Peyer's patch (tissue), 4 donors: ENCODE measurements at regions not wholly inside any gene's neighbourhood (a gene's known extent, or its start where the extent isn't known, plus 50 kb on each side); places are given as distances from the start of the nearest gene placed in this dataset.

Experiments used
- POLR2A ChIP-seq, 2 donors: fragments of 450-650 bp; IDR thresholded peaks; one replicate each; pipeline ENCODE4 v1.5.1; 2017; ENCODE audit warnings: antibody characterized with exemption in 2 of 2, mild to moderate bottlenecking in 2 of 2, moderate library complexity in 2 of 2
- TF ChIP-seq, protein P1 (sequence below), 6 experiments: fragments of 450-650 bp in 4 of 6; fragments of 200-600 bp in 2 of 6; sonication (generic) in 1 of 6; IDR thresholded peaks; one replicate each; pipeline ENCODE4 v1.5.1; 2017 to 2019; ENCODE audit warnings: antibody characterized with exemption in 6 of 6, mild to moderate bottlenecking in 3 of 6, moderate library complexity in 1 of 6

DNA sequence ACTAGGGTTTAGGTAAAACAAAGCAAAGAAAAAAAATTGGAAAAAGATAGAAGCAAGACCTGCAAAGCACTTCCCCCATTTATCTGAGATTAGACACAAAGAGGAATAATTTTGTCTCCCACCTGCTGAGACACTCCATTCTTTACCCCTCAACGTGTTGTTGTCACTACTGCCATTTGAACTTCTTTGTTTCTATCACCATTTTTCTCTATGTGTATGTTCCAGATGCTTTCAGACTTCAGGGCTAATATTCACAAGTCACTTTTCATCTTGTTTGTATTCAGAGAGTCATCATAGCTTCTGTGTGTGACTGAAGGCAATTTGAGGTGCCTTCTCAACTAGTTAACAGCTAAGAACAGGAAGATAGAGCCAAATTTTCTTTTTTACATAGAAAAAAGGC lies 512.5 kb downstream of the TBC1D4 start:
- TF ChIP-seq, protein P1, sequence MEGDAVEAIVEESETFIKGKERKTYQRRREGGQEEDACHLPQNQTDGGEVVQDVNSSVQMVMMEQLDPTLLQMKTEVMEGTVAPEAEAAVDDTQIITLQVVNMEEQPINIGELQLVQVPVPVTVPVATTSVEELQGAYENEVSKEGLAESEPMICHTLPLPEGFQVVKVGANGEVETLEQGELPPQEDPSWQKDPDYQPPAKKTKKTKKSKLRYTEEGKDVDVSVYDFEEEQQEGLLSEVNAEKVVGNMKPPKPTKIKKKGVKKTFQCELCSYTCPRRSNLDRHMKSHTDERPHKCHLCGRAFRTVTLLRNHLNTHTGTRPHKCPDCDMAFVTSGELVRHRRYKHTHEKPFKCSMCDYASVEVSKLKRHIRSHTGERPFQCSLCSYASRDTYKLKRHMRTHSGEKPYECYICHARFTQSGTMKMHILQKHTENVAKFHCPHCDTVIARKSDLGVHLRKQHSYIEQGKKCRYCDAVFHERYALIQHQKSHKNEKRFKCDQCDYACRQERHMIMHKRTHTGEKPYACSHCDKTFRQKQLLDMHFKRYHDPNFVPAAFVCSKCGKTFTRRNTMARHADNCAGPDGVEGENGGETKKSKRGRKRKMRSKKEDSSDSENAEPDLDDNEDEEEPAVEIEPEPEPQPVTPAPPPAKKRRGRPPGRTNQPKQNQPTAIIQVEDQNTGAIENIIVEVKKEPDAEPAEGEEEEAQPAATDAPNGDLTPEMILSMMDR (IDR thresholded peaks at IDR 0.05) = no peak
- no peak for TF ChIP-seq POLR2A (IDR thresholded peaks at IDR 0.05)
